Panc1 (cell line): ENCODE measurements at regions not wholly inside any gene's neighbourhood (a gene's known extent, or its start where the extent isn't known, plus 50 kb on each side); places are given as distances from the start of the nearest gene placed in this dataset.

ENCODE experiments used
- POLR2AphosphoS5 ChIP-seq: IDR thresholded peaks from 2 replicates; pipeline ENCODE4 v1.6.1; 2012; ENCODE audit warnings: mild to moderate bottlenecking, low read depth, low read length, moderate library complexity
- SIN3A ChIP-seq: IDR thresholded peaks from 2 replicates; pipeline ENCODE4 v1.6.1; 2012; ENCODE audit warnings: low read depth, mild to moderate bottlenecking, low read length, moderate library complexity, borderline replicate concordance; ENCODE audit not compliant: insufficient read depth
- TF ChIP-seq, protein P1 (sequence below): fragments of 450-650 bp; IDR thresholded peaks from 2 replicates; pipeline ENCODE4 v1.5.1; 2017; ENCODE audit warnings: mild to moderate bottlenecking
- TF ChIP-seq, protein P2 (sequence below), 2 experiments: IDR thresholded peaks; 2 replicates each; pipeline ENCODE4 v1.6.1; 2011 to 2012; ENCODE audit warnings: low read depth in 2 of 2, control low read depth in 1 of 2, low read length in 1 of 2, mild to moderate bottlenecking in 1 of 2, moderate library complexity in 1 of 2; ENCODE audit not compliant: insufficient read depth in 1 of 2

DNA sequence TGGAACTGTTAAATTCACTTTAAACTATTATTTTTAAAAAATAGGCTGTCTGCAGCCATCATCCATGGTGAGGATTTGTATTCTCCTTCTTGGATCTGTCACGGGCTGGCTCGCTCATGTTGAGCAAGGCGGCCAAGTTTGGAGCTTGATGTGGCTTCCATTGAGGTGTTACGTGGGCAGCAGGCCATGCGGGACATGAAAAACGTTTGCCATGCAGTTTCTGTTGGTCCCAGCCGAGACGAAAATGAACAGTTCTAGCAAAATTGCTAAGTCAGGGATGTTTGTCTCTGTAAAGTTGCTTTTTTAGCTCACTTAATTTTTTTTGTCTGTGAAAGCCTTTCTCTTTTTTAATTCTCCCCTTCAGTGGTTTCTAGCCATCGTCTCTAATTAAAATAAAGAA lies 70.2 kb upstream of the MGAT5 start:
- TF ChIP-seq POLR2AphosphoS5 (no peak), SIN3A (no peak)
- TF ChIP-seq, protein P1, sequence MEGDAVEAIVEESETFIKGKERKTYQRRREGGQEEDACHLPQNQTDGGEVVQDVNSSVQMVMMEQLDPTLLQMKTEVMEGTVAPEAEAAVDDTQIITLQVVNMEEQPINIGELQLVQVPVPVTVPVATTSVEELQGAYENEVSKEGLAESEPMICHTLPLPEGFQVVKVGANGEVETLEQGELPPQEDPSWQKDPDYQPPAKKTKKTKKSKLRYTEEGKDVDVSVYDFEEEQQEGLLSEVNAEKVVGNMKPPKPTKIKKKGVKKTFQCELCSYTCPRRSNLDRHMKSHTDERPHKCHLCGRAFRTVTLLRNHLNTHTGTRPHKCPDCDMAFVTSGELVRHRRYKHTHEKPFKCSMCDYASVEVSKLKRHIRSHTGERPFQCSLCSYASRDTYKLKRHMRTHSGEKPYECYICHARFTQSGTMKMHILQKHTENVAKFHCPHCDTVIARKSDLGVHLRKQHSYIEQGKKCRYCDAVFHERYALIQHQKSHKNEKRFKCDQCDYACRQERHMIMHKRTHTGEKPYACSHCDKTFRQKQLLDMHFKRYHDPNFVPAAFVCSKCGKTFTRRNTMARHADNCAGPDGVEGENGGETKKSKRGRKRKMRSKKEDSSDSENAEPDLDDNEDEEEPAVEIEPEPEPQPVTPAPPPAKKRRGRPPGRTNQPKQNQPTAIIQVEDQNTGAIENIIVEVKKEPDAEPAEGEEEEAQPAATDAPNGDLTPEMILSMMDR: no peak
- TF ChIP-seq, protein P2, sequence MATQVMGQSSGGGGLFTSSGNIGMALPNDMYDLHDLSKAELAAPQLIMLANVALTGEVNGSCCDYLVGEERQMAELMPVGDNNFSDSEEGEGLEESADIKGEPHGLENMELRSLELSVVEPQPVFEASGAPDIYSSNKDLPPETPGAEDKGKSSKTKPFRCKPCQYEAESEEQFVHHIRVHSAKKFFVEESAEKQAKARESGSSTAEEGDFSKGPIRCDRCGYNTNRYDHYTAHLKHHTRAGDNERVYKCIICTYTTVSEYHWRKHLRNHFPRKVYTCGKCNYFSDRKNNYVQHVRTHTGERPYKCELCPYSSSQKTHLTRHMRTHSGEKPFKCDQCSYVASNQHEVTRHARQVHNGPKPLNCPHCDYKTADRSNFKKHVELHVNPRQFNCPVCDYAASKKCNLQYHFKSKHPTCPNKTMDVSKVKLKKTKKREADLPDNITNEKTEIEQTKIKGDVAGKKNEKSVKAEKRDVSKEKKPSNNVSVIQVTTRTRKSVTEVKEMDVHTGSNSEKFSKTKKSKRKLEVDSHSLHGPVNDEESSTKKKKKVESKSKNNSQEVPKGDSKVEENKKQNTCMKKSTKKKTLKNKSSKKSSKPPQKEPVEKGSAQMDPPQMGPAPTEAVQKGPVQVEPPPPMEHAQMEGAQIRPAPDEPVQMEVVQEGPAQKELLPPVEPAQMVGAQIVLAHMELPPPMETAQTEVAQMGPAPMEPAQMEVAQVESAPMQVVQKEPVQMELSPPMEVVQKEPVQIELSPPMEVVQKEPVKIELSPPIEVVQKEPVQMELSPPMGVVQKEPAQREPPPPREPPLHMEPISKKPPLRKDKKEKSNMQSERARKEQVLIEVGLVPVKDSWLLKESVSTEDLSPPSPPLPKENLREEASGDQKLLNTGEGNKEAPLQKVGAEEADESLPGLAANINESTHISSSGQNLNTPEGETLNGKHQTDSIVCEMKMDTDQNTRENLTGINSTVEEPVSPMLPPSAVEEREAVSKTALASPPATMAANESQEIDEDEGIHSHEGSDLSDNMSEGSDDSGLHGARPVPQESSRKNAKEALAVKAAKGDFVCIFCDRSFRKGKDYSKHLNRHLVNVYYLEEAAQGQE (IDR thresholded peaks at IDR 0.05; ENCODE audit: insufficient read depth in 1 of 2, low read depth in 2 of 2, low read length in 1 of 2): no peak
